HG03354 (cell line): ENCODE measurements at regions not wholly inside any gene's neighbourhood (a gene's known extent, or its start where the extent isn't known, plus 50 kb on each side); places are given as distances from the start of the nearest gene placed in this dataset.

Experiments
- ATAC-seq: cut with Tn5 transposase; IDR thresholded peaks from one replicate; pipeline ENCODE4 v1.9.1; 2021; ENCODE audit warnings: mild to moderate bottlenecking; ENCODE audit not compliant: unreplicated experiment, poor library complexity, severe bottlenecking

DNA sequence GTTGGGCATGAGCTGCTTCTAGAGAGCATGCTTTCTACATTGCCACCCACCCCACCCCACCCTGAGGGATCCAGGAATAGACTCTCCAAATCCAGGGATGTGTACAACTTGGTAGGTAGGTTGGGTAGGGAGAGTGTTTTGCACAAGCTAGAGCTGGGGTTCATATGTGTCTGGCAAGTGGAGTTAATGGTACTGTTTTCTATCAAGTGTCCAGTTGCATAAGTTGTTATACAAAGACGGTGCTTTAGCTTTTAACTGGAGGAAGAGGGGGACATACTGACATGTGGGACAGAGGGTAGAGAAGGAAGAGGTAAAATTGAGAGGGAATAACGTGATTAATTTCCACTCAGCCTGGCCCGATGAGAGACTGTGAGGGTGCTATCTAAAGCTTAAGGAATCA is 51.0 kb upstream of the TNC start:
- ATAC-seq = no peak

DNA sequence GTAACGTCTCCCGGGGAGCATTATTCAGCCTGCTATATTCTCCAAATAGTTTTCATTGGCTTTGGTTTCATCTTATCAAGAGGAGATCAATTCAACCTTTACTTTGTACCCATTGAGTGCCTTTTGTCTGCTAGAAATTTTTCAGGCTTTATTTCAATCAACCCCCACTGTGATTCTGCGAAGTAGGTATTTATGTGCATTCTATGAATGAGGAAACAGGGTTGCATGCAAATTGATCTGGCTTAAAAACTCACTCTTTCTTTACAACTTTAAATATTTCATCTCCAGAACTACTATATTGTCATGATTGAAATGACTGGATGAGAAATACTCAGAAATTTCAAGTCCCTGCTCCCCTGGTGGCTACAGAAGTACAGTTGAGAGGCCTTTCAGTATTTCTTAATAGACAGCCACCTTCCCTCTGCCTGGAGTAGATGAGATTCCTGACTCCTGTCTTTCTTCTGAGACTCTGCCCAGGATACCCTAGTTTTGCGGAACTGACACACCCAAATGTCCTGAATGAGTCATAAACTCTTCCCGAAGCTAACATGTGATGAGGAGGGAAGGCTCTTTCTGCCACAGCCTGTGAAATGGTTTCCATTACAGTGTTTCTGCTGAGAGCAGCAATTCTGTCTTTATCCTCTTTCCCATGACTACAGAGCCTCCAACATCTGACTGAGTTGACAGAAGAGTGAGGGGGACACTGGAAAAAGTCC is 52.6 kb upstream of the TNC start:
- no peak for ATAC-seq

DNA sequence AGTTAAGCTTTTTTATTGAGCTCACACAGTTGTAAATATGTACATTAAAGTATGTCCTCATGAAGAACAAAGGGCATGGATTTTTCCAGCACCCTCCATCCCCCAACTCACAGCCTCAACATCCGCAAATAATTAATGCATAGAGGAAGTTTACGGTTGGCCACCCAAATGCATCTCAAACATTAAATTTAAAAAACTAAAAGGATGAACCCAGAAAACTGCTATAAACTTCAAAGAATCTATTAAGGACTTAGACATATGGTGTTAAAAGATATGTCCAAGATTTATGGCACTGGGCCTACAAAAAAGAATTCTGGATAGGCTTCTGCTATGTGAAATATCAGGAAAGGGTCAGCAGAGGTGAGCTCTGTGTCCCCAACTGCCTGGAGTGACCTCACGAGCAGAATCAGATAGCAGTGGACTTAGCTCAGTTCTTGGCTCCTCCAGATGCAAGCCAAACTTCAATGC is 54.0 kb upstream of the TNC start:
- ATAC-seq = no peak

DNA sequence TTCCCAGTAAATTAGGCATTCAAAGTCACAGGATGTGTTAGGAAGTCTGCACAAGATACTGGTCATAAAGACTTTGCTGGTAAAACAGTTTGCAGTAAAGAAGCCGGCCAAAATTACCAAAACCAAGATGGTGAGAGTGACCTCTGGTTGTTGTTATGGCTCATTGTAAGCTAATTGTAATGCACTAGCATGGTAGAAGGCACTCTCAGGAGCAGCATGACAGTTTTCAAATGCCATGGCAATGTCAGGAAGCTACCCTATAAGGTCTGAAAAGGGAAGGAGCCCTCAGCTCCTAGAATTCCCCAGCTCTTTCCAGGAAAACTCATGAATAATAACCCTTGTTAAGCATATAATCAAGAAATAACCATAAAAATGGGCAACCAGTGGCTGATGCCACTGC is 64.3 kb upstream of the TNC start:
- ATAC-seq = no peak

- no peak for ATAC-seq
Measured at GRCh38 chr9:115183436-115183835, 65.5 kb upstream of the TNC start.

GRCh38 chr9:115189686-115190085 is 71.7 kb upstream of the TNC start:
- no peak for ATAC-seq

DNA sequence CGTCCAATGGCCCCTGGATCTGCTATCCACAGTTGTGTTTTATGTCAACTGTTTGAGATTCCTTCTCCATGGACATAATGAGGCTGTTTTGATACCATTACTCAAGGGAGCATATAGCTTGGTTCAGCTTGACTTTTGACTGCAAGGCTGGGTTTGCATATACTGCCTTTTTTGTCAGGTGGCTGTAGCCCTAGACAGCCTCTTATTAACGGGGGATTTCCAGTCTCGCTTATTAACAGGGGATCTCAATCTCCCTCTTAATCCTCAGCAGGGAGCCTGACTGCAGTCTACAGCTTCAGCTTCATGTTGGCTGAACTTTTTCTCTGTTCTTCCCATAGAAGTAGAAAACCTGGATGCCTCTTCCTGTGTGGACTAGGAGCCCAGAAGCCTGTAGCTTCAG is 73.7 kb upstream of the TNC start:
- ATAC-seq = peak; percentile 48

GRCh38 chr9:115192280-115192679 is 74.3 kb upstream of the TNC start:
- no peak for ATAC-seq

DNA sequence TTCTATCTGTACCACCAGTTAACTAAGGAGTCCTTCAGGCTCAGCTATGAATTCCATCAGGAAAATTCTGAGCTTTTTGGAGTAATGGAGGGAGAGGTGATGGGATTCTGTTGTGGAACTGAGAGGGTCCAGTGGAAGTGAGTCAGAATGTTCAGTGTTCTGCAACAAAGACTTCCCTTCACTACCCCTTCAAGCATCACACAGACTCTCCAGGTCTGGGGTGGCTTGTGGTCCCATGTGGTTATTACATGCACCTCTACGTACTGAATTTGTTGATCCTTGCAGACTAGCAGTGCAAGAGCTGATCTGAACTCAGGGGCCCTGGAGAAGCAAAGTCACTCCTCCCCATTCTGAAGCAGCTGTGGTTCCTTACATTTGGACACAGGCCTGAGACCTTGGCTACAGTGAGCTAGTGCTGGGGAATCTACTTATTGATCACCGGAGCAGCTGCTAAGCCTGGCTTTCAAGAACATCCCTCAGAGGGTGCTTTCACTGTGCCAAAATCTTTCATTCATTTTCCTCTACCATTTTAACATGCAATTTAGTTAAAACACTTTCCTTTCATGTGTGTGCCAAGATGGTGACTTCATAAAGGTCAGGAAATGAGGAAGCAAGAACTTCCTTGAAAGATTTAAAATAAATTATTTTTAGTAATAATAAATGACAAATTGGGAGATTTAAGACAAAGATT is 75.0 kb upstream of the TNC start:
- ATAC-seq = peak; percentile 90

DNA sequence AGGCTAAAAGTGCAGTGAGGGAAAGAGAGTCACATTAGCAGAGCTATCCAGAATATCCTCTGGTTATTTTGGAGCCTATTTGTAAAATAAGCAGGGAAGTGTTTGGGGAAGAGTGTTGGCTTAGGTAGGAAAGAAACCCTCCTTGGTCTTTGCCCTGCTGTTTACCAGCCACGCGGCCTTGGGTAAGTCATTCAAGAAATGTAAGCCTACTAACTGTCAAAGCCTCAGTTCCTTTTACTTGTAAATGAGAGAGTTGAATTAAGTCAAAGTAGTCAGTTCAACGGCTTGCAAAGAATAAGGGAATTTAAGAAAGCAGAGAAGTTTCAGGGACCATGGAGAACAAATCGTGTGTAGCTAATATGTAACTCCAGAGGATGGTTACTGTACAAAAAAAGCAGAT is 75.8 kb upstream of the TNC start:
- no peak for ATAC-seq

DNA sequence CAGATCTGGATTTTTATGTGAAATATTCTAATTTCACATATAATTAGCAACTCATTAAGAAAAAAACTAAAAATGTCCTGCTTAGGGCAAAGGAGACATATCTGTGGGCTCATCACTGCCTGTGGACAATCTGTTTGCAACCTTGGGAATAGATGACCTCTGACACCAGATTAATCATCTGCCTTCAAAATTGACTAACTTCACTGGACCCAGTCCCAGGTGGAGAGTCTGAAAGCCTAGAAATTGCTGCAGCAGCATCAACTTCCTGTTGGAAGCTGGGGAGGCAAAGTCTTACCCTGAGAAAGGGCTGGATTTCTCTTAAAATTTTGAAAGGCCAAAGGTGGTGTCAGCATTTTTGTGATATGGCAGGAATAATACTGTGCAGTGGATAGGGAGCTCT is 76.3 kb upstream of the TNC start:
- no peak for ATAC-seq

DNA sequence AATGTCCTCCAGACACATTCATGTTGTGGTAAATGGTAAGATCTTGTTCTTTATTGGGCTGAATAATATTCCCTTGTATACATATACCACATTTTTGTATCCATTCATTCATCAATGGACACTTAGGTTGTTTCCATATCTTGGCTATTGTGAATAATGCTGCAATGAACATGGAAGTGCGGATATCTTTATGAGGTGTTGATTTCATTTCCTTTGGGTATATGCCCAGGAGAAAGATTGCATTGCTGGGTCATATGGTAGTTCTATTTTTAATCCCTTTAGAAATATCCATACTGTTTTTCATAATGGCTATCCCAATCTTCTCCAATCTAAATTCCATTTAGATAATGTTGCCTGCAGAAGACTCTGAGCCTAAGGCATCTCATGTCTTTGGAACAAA is 78.0 kb upstream of the TNC start:
- ATAC-seq = no peak

DNA sequence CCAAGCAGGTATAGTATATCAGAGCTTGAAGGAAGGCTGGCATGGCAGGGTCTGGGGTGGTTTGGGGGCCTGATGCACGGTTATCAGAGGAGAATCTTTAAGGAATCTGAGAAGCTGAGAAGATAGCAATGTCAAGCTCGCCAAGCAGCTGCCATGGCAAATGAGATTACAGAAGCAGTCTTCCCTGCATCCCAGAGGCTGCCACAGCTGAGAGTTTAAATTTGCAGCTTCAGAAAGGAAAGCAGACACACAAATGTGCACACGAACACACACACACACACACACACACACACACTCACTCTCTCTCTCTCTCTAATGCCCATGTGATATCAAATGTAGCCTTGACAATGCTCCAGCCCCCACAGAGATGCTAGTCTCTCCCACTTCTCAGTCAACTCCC is 79.0 kb upstream of the TNC start:
- ATAC-seq = no peak

DNA sequence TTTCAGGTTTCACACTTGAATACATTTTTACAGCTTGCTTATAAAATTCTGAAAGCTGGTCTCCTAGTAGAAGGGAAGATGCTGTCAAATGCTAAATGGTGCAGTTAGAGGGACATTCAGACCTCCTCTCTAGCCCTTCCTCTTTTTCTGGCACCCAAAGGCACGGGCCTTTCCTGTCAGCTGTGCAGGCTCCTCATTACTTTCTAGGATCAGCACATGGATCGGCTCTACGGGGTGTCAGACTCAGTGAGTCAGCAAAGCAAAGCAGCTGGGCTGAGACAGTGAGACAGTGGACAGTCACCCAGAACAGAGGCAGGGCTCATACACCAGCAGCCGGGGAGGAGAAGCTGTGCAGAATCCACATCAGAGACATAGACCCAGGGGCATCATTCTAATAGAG is 80.0 kb upstream of the TNC start:
- no peak for ATAC-seq

- ATAC-seq = no peak
Measured at GRCh38 chr9:115200711-115201505, 83.0 kb upstream of the TNC start.

- no peak for ATAC-seq
Measured at GRCh38 chr9:115202181-115202580, 84.2 kb upstream of the TNC start.

DNA sequence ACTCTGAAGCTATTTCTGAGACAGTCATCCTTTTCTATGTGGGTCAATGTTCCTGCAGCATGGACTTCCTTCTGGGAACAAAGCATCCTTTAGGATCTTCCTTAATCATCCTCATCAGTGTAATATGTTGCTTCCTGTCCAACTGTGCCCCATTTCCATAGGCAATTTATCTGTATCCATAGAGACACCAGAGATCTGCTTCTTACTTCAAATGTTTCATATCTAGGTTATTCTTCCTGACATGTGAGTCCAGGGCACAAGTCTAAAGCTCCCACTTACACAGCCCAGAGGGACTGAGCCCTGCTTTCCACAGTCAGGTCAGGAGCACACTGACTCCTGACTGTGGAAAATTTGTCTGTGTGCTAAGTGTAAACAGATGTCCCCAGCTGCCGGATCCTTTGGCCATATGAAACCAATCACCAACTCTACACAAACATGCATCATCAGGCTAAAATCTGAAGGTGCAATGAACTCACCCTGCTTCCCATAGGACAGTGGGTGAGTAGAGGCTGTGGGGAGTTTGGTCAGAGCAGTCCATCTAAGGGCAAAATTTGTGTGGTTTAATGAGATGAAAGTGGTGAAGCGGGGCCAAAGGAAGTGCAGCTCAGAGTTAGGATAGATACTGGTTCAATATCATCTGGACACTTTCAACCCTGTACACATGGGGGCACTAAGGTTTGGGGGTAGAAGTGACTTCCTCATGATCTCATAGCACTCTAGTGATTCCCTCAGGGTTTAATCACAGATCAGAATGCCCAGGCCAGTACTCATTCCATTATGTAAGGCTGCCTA is 85.2 kb upstream of the TNC start:
- ATAC-seq = no peak

DNA sequence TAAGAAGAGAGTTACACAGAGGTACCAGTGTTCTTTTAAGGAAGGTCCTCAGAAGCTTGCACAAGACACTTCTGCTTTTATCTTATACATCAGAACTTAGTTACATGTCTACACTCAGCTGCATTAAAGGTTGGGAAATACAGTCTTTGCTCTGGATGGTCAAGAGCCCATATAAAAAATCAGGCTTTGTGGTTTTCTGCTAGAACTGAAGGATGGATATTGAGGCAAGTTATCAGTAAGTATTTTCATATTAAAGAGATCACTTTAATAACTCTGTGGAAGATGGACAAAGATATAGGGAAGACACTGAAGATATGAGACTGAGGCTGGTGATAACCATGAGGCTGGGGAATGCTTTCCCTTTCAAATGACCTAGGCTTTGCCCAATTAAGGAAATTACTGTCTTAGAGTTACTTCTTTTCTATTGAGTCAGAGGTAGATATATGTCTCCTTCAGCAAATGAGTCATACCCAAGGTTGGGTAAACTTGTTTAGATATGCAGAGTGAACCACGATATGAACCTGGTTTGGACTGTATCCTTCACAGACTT is 87.0 kb upstream of the TNC start:
- ATAC-seq = peak; percentile 64

- ATAC-seq = peak; percentile 36
Measured at GRCh38 chr9:115207003-115207836, 89.3 kb upstream of the TNC start.
